Panc1 (cell line): ENCODE measurements at regions not wholly inside any gene's neighbourhood (a gene's known extent, or its start where the extent isn't known, plus 50 kb on each side); places are given as distances from the start of the nearest gene placed in this dataset.

Source experiments
- ATAC-seq: fragments of 200-7000 bp; cut with Tn5 transposase; 2 replicates; pipeline ENCODE4 v1.9.1; 2020; ENCODE audit warnings: mild to moderate bottlenecking, moderate library complexity
- BruUV-seq: library from RNA; stranded (reverse); fragments of 400-500 nt; replicated peaks from 2 replicates; lab custom pipeline; 2021; lab: Mats Ljungman, UMichigan
- CTCF ChIA-PET: fragments of 300-600 bp; sonication (Branson Sonifier 250); formaldehyde crosslinking; loops from one replicate; lab custom pipeline; 2022; ENCODE audit warnings: antibody characterized with exemption; lab: Charles Lee
- POLR2A ChIA-PET: fragments of 300-600 bp; sonication (Branson Sonifier 250); formaldehyde crosslinking; loops from one replicate; lab custom pipeline; 2022; ENCODE audit warnings: antibody characterized with exemption; lab: Charles Lee
- DNase-seq: peaks from one replicate; pipeline ENCODE4 v3.0.0-alpha.2; 2010; ENCODE audit warnings: low read depth, low spot score
- H3K27ac ChIP-seq: 2 replicates; pipeline ENCODE4 v1.5.1; 2011; ENCODE audit warnings: mild to moderate bottlenecking, low read length, inconsistent platforms
- H3K27me3 ChIP-seq: fragments of 200-500 bp; sonication (Bioruptor generic); 2 replicates; pipeline ENCODE4 v1.6.0; 2014; ENCODE audit warnings: low read length, inconsistent platforms; ENCODE audit not compliant: control insufficient read depth, insufficient read depth
- H3K36me3 ChIP-seq: fragments of 200-500 bp; sonication (Bioruptor generic); 2 replicates; pipeline ENCODE4 v1.5.1; 2014; ENCODE audit warnings: inconsistent platforms, mild to moderate bottlenecking, low read length, moderate library complexity; ENCODE audit not compliant: control insufficient read depth, insufficient read depth
- H3K4me1 ChIP-seq: 2 replicates; pipeline ENCODE4 v1.5.1; 2011; ENCODE audit warnings: inconsistent platforms, mild to moderate bottlenecking, low read length, moderate library complexity; ENCODE audit not compliant: control insufficient read depth, insufficient read depth
- H3K4me3 ChIP-seq, 2 experiments: 2 replicates each; pipeline ENCODE4 v1.5.1; 2011 to 2012; ENCODE audit warnings: low read depth in 2 of 2, low read length in 2 of 2, mild to moderate bottlenecking in 2 of 2, inconsistent platforms in 1 of 2, moderate library complexity in 1 of 2
- H3K9me3 ChIP-seq: fragments of 200-500 bp; sonication (Bioruptor generic); 2 replicates; pipeline ENCODE4 v1.5.1; 2014; ENCODE audit warnings: low read depth, mild to moderate bottlenecking, inconsistent platforms, low read length, moderate library complexity; ENCODE audit not compliant: control insufficient read depth, insufficient read depth
- CTCF ChIP-seq: fragments of 450-650 bp; IDR thresholded peaks from 2 replicates; pipeline ENCODE4 v1.5.1; 2017; ENCODE audit warnings: mild to moderate bottlenecking
- POLR2AphosphoS5 ChIP-seq: IDR thresholded peaks from 2 replicates; pipeline ENCODE4 v1.6.1; 2012; ENCODE audit warnings: mild to moderate bottlenecking, low read depth, low read length, moderate library complexity
- SIN3A ChIP-seq: IDR thresholded peaks from 2 replicates; pipeline ENCODE4 v1.6.1; 2012; ENCODE audit warnings: low read depth, mild to moderate bottlenecking, low read length, moderate library complexity, borderline replicate concordance; ENCODE audit not compliant: insufficient read depth
- TCF7L2 ChIP-seq: IDR thresholded peaks from 2 replicates; pipeline ENCODE4 v1.6.1; 2011; ENCODE audit warnings: mild to moderate bottlenecking, low read depth, low read length, inconsistent platforms
- in situ Hi-C: cut with HindIII; loops from 2 replicates; pipeline ENCODE4 v1.10.0; 2016; ENCODE audit warnings: low sequenced_read_pairs, low pct_unique_long_range_greater_than_20kb
- intact Hi-C: fragments of 100-400 bp; cut with micrococcal nuclease; formaldehyde crosslinking; loops from one replicate; pipeline ENCODE4 v1.10.0; 2022; ENCODE audit not compliant: unreplicated experiment
- TF ChIP-seq, protein P1 (sequence below), 2 experiments: IDR thresholded peaks; 2 replicates each; pipeline ENCODE4 v1.6.1; 2011 to 2012; ENCODE audit warnings: low read depth in 2 of 2, control low read depth in 1 of 2, low read length in 1 of 2, mild to moderate bottlenecking in 1 of 2, moderate library complexity in 1 of 2; ENCODE audit not compliant: insufficient read depth in 1 of 2

DNA sequence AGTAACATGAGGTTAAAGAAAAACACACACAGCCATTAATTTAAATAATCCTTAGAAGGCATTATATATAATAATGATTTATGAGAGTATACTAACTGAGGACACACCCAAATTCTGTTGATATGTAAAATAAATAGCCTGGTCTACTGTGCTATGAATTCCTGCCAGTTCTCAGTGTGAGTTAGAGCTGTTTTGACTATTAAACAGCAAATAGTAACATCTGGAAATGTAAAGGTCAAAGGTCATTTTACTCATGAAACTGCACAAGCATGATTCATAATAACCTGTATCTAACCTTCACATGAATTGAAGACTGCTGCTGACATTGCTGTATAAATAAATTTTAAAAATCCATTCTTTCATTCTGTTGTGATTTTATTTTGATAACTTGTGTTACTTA is 966.7 kb downstream of the SLC6A15 start:
- Histone ChIP-seq H3K27me3 (no peaks in the 10 kb centered on the region), H3K27ac (no peak overlapping the region), H3K4me1 (no peaks in the 10 kb centered on the region), H3K36me3 (no peaks in the 10 kb centered on the region; the same call in 1 of the 2 replicates), H3K9me3 (no peaks in the 10 kb centered on the region), H3K4me3 (no peak overlapping the region)
- TF ChIP-seq POLR2AphosphoS5 (no peak), TCF7L2 (no peak), SIN3A (no peak)
- TF ChIP-seq, protein P1, sequence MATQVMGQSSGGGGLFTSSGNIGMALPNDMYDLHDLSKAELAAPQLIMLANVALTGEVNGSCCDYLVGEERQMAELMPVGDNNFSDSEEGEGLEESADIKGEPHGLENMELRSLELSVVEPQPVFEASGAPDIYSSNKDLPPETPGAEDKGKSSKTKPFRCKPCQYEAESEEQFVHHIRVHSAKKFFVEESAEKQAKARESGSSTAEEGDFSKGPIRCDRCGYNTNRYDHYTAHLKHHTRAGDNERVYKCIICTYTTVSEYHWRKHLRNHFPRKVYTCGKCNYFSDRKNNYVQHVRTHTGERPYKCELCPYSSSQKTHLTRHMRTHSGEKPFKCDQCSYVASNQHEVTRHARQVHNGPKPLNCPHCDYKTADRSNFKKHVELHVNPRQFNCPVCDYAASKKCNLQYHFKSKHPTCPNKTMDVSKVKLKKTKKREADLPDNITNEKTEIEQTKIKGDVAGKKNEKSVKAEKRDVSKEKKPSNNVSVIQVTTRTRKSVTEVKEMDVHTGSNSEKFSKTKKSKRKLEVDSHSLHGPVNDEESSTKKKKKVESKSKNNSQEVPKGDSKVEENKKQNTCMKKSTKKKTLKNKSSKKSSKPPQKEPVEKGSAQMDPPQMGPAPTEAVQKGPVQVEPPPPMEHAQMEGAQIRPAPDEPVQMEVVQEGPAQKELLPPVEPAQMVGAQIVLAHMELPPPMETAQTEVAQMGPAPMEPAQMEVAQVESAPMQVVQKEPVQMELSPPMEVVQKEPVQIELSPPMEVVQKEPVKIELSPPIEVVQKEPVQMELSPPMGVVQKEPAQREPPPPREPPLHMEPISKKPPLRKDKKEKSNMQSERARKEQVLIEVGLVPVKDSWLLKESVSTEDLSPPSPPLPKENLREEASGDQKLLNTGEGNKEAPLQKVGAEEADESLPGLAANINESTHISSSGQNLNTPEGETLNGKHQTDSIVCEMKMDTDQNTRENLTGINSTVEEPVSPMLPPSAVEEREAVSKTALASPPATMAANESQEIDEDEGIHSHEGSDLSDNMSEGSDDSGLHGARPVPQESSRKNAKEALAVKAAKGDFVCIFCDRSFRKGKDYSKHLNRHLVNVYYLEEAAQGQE (IDR thresholded peaks at IDR 0.05; ENCODE audit: insufficient read depth in 1 of 2, low read depth in 2 of 2, low read length in 1 of 2), result no peak
- ATAC-seq (no peak), DNase-seq (no peak)
- in situ Hi-C loops, result no loop called here
- BruUV-seq, result no TSS peak
- ChIA-PET CTCF (no interaction called here), POLR2A (no interaction called here)
- intact Hi-C loops, result no loop called here

GRCh38 chr12:83939718-83940117 is 972.9 kb downstream of the SLC6A15 start:
- intact Hi-C loops, result no loop called here
- TF ChIP-seq SIN3A, result no peak
- no peak for TF ChIP-seq TCF7L2
- TF ChIP-seq POLR2AphosphoS5, result no peak
- no TSS peak for BruUV-seq
- H3K4me1 ChIP-seq, result no peaks in the 10 kb centered on the region
- H3K27me3 ChIP-seq, result no peaks in the 10 kb centered on the region
- ChIA-PET CTCF (no interaction called here), POLR2A (no interaction called here)
- H3K36me3 ChIP-seq, result no peaks in the 10 kb centered on the region
- in situ Hi-C loops, result no loop called here
- no peaks in the 10 kb centered on the region for H3K9me3 ChIP-seq
- ATAC-seq, result no peak
- no peak for DNase-seq
- no peak overlapping the region for H3K27ac ChIP-seq
- no peak overlapping the region for H3K4me3 ChIP-seq

DNA sequence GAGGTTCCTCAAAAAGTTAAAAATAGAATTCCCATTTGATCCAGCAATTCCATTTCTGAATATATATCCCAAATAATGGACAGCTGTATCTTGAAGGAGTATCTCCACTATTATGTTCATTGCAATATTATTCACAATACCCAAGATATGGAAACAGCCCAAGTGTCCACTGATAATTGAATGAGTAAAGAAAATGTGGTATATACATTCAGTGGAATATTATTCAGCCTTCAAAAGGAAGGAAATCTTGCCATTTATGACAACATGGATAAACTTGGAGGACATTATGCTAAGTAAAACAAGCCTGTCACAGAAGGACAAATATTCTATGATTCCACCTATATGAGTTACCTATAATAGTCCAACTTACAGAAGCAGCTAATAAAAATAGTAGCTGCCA is 979.0 kb downstream of the SLC6A15 start:
- no peak for ATAC-seq
- DNase-seq, result no peak
- Histone ChIP-seq H3K4me3 (no peak overlapping the region), H3K4me1 (no peaks in the 10 kb centered on the region), H3K9me3 (no peaks in the 10 kb centered on the region), H3K27me3 (no peaks in the 10 kb centered on the region), H3K36me3 (no peaks in the 10 kb centered on the region), H3K27ac (no peak overlapping the region)
- intact Hi-C loops, result no loop called here
- TF ChIP-seq CTCF, result no peak
- TF ChIP-seq, protein P1 (IDR thresholded peaks at IDR 0.05; ENCODE audit: insufficient read depth in 1 of 2, low read depth in 2 of 2, low read length in 1 of 2), result no peak
- no peak for TF ChIP-seq TCF7L2
- no peak for TF ChIP-seq POLR2AphosphoS5
- no peak for TF ChIP-seq SIN3A
- in situ Hi-C loops, result no loop called here
- CTCF ChIA-PET, result no interaction called here
- POLR2A ChIA-PET, result no interaction called here
- no TSS peak for BruUV-seq
